Cardiac fibroblast (primary cell): ENCODE measurements at regions not wholly inside any gene's neighbourhood (a gene's known extent, or its start where the extent isn't known, plus 50 kb on each side); places are given as distances from the start of the nearest gene placed in this dataset.

Experiments used
- DNase-seq, 2 donors: peaks; one replicate each; pipeline versions ENCODE4 v3.0.0 to v3.0.0-alpha.2; 2010; ENCODE audit warnings: low read depth in 2 of 2
- H3K4me3 ChIP-seq, 2 donors: replicated peaks in 1 of 2; 1 replicate in 1 of 2; 2 replicates in 1 of 2; pipeline ENCODE4 v1.5.1; 2011; ENCODE audit warnings: low read depth in 2 of 2, low read length in 2 of 2, mild to moderate bottlenecking in 2 of 2, moderate library complexity in 1 of 2
- TF ChIP-seq, protein P1 (sequence below): IDR thresholded peaks from one replicate; pipeline ENCODE4 v1.5.1; 2011; ENCODE audit warnings: low read depth, mild to moderate bottlenecking, low read length, inconsistent platforms

DNA sequence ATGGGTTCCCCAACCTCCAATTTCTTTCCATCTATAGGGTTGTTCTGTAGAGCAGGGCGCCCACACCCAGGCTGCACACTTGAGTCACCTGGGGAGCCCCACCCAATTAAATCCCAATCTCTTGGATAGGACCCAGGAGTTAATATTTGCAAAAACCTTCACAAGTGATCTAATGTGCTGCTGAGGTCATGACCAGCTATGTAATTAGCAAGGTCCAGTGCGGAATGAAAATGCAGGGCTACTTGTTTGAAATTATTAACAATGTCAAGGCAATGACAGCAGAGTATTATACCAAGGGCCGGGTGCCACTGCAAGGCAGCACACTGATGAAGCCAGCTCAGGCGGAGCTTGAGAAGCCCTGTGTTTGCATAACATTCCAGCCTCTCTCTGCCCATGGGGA lies 302.7 kb downstream of the MAF start:
- no peak overlapping the region for H3K4me3 ChIP-seq
- TF ChIP-seq, protein P1, sequence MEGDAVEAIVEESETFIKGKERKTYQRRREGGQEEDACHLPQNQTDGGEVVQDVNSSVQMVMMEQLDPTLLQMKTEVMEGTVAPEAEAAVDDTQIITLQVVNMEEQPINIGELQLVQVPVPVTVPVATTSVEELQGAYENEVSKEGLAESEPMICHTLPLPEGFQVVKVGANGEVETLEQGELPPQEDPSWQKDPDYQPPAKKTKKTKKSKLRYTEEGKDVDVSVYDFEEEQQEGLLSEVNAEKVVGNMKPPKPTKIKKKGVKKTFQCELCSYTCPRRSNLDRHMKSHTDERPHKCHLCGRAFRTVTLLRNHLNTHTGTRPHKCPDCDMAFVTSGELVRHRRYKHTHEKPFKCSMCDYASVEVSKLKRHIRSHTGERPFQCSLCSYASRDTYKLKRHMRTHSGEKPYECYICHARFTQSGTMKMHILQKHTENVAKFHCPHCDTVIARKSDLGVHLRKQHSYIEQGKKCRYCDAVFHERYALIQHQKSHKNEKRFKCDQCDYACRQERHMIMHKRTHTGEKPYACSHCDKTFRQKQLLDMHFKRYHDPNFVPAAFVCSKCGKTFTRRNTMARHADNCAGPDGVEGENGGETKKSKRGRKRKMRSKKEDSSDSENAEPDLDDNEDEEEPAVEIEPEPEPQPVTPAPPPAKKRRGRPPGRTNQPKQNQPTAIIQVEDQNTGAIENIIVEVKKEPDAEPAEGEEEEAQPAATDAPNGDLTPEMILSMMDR = no peak
- DNase-seq = no peak

DNA sequence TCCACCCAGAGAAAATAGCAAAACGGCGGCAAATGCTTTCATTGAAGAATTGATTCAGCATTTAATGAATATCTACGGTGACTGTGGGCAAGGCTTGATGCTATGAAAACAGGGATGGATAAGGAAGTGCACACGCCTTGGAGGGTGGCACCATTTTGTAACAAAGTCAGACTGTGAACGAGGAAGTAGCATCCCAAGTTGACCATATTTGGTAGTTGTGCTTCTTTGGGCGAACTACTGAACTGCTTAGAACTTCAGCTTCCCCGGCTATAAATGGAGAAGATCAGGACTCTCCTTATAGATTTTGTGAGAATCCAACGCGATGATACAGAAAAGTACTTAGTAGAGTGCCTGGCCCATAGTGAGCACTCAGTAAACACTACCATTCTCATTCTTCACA lies 303.2 kb downstream of the MAF start:
- TF ChIP-seq, protein P1 = no peak
- no peak for DNase-seq
- H3K4me3 ChIP-seq = no peak overlapping the region

DNA sequence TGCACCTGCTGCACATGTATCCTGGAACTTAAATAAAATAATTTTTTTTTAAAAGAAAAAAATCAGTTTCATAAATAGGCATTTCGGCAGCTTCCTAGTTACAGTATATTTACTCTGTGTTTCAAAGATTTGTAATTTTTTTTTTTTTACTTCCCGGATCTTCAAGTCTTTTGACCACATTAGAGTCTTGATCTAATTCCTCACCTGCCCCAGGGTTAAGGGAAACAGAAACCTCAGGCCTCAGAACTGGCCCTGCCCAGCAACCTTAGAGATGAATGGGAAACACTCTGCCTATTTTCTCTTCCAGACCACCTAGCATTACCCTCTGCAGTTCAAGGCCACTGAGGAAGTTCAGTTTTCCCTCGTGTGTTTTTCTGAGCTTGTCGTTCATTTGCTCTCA lies 304.0 kb downstream of the MAF start:
- no peak for DNase-seq
- TF ChIP-seq, protein P1 = no peak
- H3K4me3 ChIP-seq = no peak overlapping the region

DNA sequence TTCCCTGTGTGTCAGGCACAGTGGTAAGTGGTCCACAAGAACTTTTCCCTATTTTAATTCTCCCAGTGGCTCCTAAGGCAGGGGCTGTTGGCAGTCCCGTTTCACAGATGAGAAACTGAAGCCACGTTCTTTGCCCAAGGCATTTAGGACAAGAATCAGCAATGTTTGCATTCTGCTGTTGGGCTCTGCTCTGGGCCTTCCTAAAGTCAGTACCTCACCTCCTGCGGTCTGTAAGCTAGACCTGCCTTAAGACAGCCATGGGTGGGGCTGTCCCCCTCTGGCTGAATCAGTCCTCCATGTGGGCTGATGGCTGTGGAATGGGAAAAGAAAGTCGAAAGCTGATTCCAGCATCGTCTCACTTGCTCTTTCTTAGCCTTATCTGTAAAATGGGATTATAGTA lies 304.8 kb downstream of the MAF start:
- TF ChIP-seq, protein P1 = no peak
- no peak for DNase-seq
- H3K4me3 ChIP-seq = no peak overlapping the region

DNA sequence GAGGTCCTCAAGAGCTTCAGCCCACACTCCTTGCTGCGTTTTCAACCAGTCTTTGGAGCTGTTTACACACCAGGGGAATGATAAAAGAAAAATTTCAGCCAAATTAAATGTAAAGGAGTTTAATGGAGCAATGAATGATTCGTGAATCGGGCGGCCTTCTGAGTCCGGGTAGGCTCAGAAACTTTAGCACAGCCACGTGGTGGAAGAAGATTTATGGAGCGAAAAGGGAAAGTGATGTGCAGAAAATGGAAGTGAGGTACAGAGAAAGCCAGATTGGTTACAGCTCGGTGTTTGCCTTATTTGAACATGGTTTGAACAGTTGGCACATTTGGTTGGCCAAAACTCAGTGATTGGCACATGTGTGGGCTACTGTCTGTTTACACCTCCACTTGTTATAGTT lies 305.4 kb downstream of the MAF start:
- no peak overlapping the region for H3K4me3 ChIP-seq
- TF ChIP-seq, protein P1 = no peak
- DNase-seq = no peak

DNA sequence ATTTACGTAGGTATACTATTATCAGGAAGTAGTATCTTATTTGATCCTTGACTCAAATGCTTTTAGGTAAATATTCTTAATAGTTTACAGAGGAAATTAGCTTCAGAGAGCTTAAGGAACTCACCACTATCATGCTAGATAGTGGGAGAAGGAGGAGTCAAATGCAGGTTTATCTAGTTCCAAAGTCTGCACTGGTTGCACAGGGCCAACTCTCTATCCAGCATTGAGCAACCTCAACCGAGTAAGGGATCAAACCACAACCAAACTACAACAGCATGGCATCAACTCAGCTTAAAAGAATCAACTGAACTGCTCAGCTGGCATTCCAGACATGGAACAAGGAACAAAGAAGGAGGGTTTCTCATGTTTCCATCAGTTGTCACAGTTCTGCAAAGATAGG lies 306.0 kb downstream of the MAF start:
- no peak overlapping the region for H3K4me3 ChIP-seq
- no peak for DNase-seq
- TF ChIP-seq, protein P1 = no peak

DNA sequence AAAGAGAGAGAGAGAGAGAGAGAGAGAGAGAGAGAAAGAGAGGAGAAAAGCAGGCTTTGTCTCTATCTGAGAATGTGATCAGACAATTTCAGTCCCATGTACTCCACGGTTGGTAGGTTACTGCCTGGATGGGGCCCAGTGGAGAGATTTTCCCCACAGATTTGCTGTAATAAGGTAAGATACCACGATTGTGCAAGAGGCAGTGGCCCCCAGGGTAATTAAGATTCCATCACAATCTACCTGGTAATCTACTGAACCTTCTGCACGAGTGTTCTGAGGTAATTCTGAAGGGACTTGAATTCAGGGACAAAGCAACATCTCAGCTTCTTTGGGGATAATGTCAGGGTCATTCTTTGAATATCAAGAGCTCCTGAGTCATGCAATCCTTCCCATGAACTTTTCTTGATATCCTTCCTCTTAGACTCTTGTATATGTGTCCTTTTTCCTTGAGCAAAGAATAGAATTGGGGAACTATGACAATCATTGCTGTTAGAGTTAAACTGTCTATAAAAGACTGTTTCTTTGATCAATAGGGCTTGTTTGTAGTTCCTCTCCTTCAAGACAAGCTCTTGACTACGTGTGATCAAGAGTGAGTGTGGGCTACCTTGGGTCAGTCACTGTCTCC lies 306.6 kb downstream of the MAF start:
- TF ChIP-seq, protein P1 = no peak
- no peak for DNase-seq
- H3K4me3 ChIP-seq = no peak overlapping the region
